A549 (cell line): ENCODE measurements at regions not wholly inside any gene's neighbourhood (a gene's known extent, or its start where the extent isn't known, plus 50 kb on each side); places are given as distances from the start of the nearest gene placed in this dataset.

Experiments used
- CEBPB ChIP-seq, 2 experiments: fragments of >200 bp in 1 of 2; sonication (Bioruptor Twin) in 1 of 2; formaldehyde crosslinking in 1 of 2; IDR thresholded peaks; 2 replicates each; pipeline ENCODE4 v1.6.1; 2012 to 2016
- CTCF ChIP-seq: fragments of >200 bp; sonication (Bioruptor Twin); formaldehyde crosslinking; IDR thresholded peaks from 3 replicates; pipeline ENCODE4 v1.5.1; 2016
- HDAC2 ChIP-seq: fragments of 200-600 bp; sonication (generic); IDR thresholded peaks from 2 replicates; pipeline ENCODE4 v1.6.1; 2016
- MAX ChIP-seq: IDR thresholded peaks from 2 replicates; pipeline ENCODE4 v1.6.1; 2012
- NR3C1 ChIP-seq: fragments of >200 bp; sonication (Bioruptor Twin); formaldehyde crosslinking; IDR thresholded peaks from 3 replicates; pipeline ENCODE4 v1.6.1; 2017
- POLR2A ChIP-seq: IDR thresholded peaks from 2 replicates; pipeline ENCODE4 v1.6.1; 2012; ENCODE audit warnings: mild to moderate bottlenecking, low read length
- RFX5 ChIP-seq: fragments of 450-650 bp; IDR thresholded peaks from 2 replicates; pipeline ENCODE4 v1.7.1; 2014; ENCODE audit warnings: antibody characterized with exemption, mild to moderate bottlenecking, moderate library complexity
- SMC3 ChIP-seq: fragments of >200 bp; sonication (Bioruptor Twin); formaldehyde crosslinking; IDR thresholded peaks from 3 replicates; pipeline ENCODE4 v1.6.1; 2018; ENCODE audit warnings: inconsistent platforms
- TFCP2L1 ChIP-seq: fragments of 250-450 bp; sonication (Bioruptor Pico); IDR thresholded peaks from 2 replicates; pipeline ENCODE4 v1.5.0; 2021; ENCODE audit warnings: mild to moderate bottlenecking
- ZC3H11A ChIP-seq: fragments of 450-650 bp; IDR thresholded peaks from 2 replicates; pipeline ENCODE4 v1.6.1; 2014; ENCODE audit warnings: antibody characterized with exemption, mild to moderate bottlenecking

GRCh38 chr11:100631316-100631715 lies 55.8 kb upstream of the ARHGAP42 start:
- TF ChIP-seq ZC3H11A: no peak
- TF ChIP-seq CTCF: no peak
- TF ChIP-seq HDAC2: no peak
- TF ChIP-seq MAX: no peak
- TF ChIP-seq POLR2A: no peak
- TF ChIP-seq SMC3: no peak
- TF ChIP-seq RFX5: no peak
- no peak for TF ChIP-seq TFCP2L1 (CRISPR knock-in tag)
- TF ChIP-seq NR3C1: no peak
- no peak for TF ChIP-seq CEBPB (IDR thresholded peaks at IDR 0.05)
